Peyer's patch (tissue), 4 donors: ENCODE measurements at regions not wholly inside any gene's neighbourhood (a gene's known extent, or its start where the extent isn't known, plus 50 kb on each side); places are given as distances from the start of the nearest gene placed in this dataset.

Experiments used
- POLR2A ChIP-seq, 2 donors: fragments of 450-650 bp; IDR thresholded peaks; one replicate each; pipeline ENCODE4 v1.5.1; 2017; ENCODE audit warnings: antibody characterized with exemption in 2 of 2, mild to moderate bottlenecking in 2 of 2, moderate library complexity in 2 of 2
- TF ChIP-seq, protein P1 (sequence below), 6 experiments: fragments of 450-650 bp in 4 of 6; fragments of 200-600 bp in 2 of 6; sonication (generic) in 1 of 6; IDR thresholded peaks; one replicate each; pipeline ENCODE4 v1.5.1; 2017 to 2019; ENCODE audit warnings: antibody characterized with exemption in 6 of 6, mild to moderate bottlenecking in 3 of 6, moderate library complexity in 1 of 6

DNA sequence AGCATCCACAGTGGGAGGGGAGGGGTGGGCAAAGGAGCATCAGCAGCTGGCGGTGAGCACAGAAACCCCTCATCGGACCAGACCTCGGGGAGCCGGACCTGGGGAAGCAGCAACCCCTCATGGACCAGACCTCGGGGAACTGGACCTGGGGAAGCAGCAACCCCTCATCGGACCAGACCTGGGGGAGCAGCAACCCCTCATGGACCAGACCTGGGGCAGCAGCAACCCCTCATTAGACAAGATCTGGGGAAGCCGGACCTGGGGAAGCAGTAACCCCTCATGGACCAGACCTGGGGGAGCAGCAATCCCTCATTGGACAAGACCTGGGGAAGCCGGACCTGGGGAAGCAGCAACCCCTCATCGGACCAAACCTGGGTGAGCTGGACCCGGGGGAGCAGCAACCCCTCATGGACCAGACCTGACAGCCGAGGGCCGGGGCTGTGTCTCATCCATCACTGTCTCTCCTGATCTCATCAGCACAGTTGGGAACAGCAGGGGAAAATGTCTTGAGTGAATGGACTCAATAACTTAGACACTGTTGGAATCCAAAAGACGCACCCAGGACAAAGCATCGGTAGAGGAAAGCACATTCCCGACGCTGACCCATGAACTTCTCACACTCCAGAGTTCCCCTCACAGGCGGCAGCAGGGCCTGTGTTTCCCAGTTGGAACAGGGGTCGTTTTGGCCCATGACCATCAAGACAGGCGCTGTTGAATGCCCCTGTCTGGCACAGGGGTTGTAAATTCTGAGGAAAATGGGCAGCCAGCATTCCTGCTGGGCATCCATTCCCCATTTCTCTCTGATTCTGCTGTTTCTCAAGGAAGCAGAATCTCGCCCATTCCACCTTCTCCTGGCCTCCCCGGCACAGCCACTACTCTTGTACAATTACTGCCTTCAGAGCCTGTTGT is 1494.6 kb downstream of the TBC1D22A start:
- TF ChIP-seq, protein P1, sequence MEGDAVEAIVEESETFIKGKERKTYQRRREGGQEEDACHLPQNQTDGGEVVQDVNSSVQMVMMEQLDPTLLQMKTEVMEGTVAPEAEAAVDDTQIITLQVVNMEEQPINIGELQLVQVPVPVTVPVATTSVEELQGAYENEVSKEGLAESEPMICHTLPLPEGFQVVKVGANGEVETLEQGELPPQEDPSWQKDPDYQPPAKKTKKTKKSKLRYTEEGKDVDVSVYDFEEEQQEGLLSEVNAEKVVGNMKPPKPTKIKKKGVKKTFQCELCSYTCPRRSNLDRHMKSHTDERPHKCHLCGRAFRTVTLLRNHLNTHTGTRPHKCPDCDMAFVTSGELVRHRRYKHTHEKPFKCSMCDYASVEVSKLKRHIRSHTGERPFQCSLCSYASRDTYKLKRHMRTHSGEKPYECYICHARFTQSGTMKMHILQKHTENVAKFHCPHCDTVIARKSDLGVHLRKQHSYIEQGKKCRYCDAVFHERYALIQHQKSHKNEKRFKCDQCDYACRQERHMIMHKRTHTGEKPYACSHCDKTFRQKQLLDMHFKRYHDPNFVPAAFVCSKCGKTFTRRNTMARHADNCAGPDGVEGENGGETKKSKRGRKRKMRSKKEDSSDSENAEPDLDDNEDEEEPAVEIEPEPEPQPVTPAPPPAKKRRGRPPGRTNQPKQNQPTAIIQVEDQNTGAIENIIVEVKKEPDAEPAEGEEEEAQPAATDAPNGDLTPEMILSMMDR (IDR thresholded peaks at IDR 0.05): no peak
- TF ChIP-seq POLR2A (IDR thresholded peaks at IDR 0.05): no peak
